HepG2 (cell line): ENCODE measurements at regions not wholly inside any gene's neighbourhood (a gene's known extent, or its start where the extent isn't known, plus 50 kb on each side); places are given as distances from the start of the nearest gene placed in this dataset.
A peak's percentile ranks its signal among the peaks of the same experiment; 100 is the strongest.

ENCODE experiments used
- ATAC-seq: fragments of 200-7000 bp; cut with Tn5 transposase; 3 replicates; pipeline ENCODE4 v1.9.1; 2020; ENCODE audit warnings: mild to moderate bottlenecking, moderate library complexity
- BruUV-seq: library from RNA; stranded (reverse); fragments of 400-500 nt; replicated peaks from 2 replicates; lab custom pipeline; 2021; lab: Mats Ljungman, UMichigan
- CTCF ChIA-PET: fragments of 300-600 bp; formaldehyde crosslinking; extraction: SDS; loops from one replicate; lab custom pipeline; 2021; ENCODE audit warnings: low total read pairs, inconsistent platforms, low intra/inter-chr PET ratio; lab: Yijun Ruan, JAX
- POLR2A ChIA-PET: fragments of 350-600 bp; sonication (Branson Sonifier 250); formaldehyde crosslinking; loops from one replicate; lab custom pipeline; 2020; ENCODE audit warnings: antibody characterized with exemption, inconsistent platforms; lab: Yijun Ruan, JAX
- DNase-seq: peaks from one replicate; pipeline ENCODE4 v3.0.0-alpha.2; 2015; ENCODE audit warnings: low spot score
- FAIRE-seq: peaks from 3 replicates; lab custom pipeline; 2011; peaks lifted over from hg19 to GRCh38; lab: Jason Lieb, UNC
- H2AFZ ChIP-seq: one replicate; pipeline ENCODE4 v1.6.1; 2011; ENCODE audit warnings: low read length, inconsistent platforms
- H3K27ac ChIP-seq: fragments of 300-600 bp; 3 replicates; pipeline ENCODE4 v1.8.0; 2011; ENCODE audit warnings: mixed run types, mild to moderate bottlenecking, mixed read lengths, low read length, inconsistent platforms; ENCODE audit not compliant: insufficient read depth; ENCODE audit errors: extremely low read length
- H3K27me3 ChIP-seq, 2 experiments: fragments of 200-600 bp in 1 of 2; 2 replicates in 1 of 2; 3 replicates in 1 of 2; pipeline versions ENCODE4 v1.6.0 to v1.8.0; 2011; ENCODE audit warnings: low read length in 2 of 2, mild to moderate bottlenecking in 2 of 2, moderate library complexity in 2 of 2, inconsistent platforms in 1 of 2; ENCODE audit not compliant: insufficient read depth in 2 of 2, control insufficient read depth in 1 of 2
- H3K36me3 ChIP-seq, 2 experiments: fragments of 200-600 bp in 1 of 2; replicated peaks in 1 of 2; 2 replicates in 1 of 2; 3 replicates in 1 of 2; pipeline versions ENCODE4 v1.5.1 to v1.8.0; 2011; ENCODE audit warnings: low read length in 2 of 2, inconsistent platforms in 1 of 2; ENCODE audit not compliant: insufficient read depth in 2 of 2, control insufficient read depth in 1 of 2
- H3K4me1 ChIP-seq: 2 replicates; pipeline ENCODE4 v1.5.1; 2012; ENCODE audit warnings: low read length, inconsistent platforms; ENCODE audit not compliant: insufficient read depth
- H3K4me2 ChIP-seq: 2 replicates; pipeline ENCODE4 v1.6.0; 2011; ENCODE audit warnings: low read depth, low read length, inconsistent platforms
- H3K4me3 ChIP-seq, 3 experiments: fragments of 200-600 bp in 1 of 3; sonication (generic), shearing (Covaris generic) in 1 of 3; replicated peaks in 1 of 3; 2 replicates each; pipeline ENCODE4 v1.5.1; 2011 to 2016; ENCODE audit warnings: low read length in 3 of 3, inconsistent platforms in 2 of 3, low read depth in 2 of 3, mild to moderate bottlenecking in 2 of 3, control low read depth in 1 of 3, mixed read lengths in 1 of 3; ENCODE audit not compliant: insufficient read depth in 1 of 3
- H3K79me2 ChIP-seq: one replicate; pipeline ENCODE4 v1.6.1; 2011; ENCODE audit warnings: low read length, inconsistent platforms; ENCODE audit not compliant: insufficient read depth
- H3K9ac ChIP-seq: 2 replicates; pipeline ENCODE4 v1.6.0; 2011; ENCODE audit warnings: mild to moderate bottlenecking, low read depth, low read length, inconsistent platforms; ENCODE audit not compliant: insufficient read depth
- H3K9me3 ChIP-seq: 2 replicates; pipeline ENCODE4 v1.5.1; 2012; ENCODE audit warnings: mild to moderate bottlenecking, low read length
- H4K20me1 ChIP-seq: 2 replicates; pipeline ENCODE4 v1.6.0; 2011; ENCODE audit warnings: inconsistent platforms, mild to moderate bottlenecking, low read length, moderate library complexity; ENCODE audit not compliant: insufficient read depth
- MAFF ChIP-seq: IDR thresholded peaks from 2 replicates; pipeline ENCODE4 v1.6.1; 2011; ENCODE audit warnings: low read depth, low read length, improper control_type of control experiment
- MAFK ChIP-seq, 2 experiments: IDR thresholded peaks in 1 of 2; conservative IDR thresholded peaks in 1 of 2; 2 replicates each; pipeline ENCODE4 v1.6.1; 2011; ENCODE audit warnings: improper control_type of control experiment in 2 of 2, low read length in 2 of 2
- POGZ ChIP-seq: sonication (generic); formaldehyde crosslinking; IDR thresholded peaks from 2 replicates; pipeline ENCODE4 v1.4.0; 2020; ENCODE audit warnings: mild to moderate bottlenecking, missing genetic modification reagents
- STAG1 ChIP-seq: sonication (generic); formaldehyde crosslinking; IDR thresholded peaks from 2 replicates; pipeline ENCODE4 v1.4.0; 2020; ENCODE audit warnings: missing genetic modification reagents
- TCF12 ChIP-seq, 2 experiments: fragments of 450-650 bp in 1 of 2; sonication (generic) in 1 of 2; formaldehyde crosslinking in 1 of 2; IDR thresholded peaks; 2 replicates each; pipeline versions ENCODE4 v1.6.1 to v1.8.0; 2017 to 2022; ENCODE audit warnings: antibody characterized with exemption in 1 of 2, mild to moderate bottlenecking in 1 of 2, missing genetic modification reagents in 1 of 2, moderate library complexity in 1 of 2
- YEATS4 ChIP-seq: sonication (generic); formaldehyde crosslinking; IDR thresholded peaks from 2 replicates; pipeline ENCODE4 v1.4.0; 2020; ENCODE audit warnings: missing genetic modification reagents, borderline replicate concordance
- ZNF549 ChIP-seq: sonication (generic); formaldehyde crosslinking; IDR thresholded peaks from 2 replicates; pipeline ENCODE4 v1.5.0; 2020; ENCODE audit warnings: missing genetic modification reagents
- WGBS: methylation state at CpG from one replicate; pipeline ENCODE4 v1.1.6; 2017; ENCODE audit warnings: low lambda C conversion rate; 5-methylcytosine and 5-hydroxymethylcytosine counted together
- in situ Hi-C: cut with HindIII; loops from 2 replicates; pipeline ENCODE4 v1.10.0; 2017; ENCODE audit warnings: low pct_unique_long_range_greater_than_20kb; ENCODE audit not compliant: extremely low pct_ligation_motif_present
- intact Hi-C: fragments of 100-400 bp; cut with micrococcal nuclease; formaldehyde crosslinking; loops from one replicate; pipeline ENCODE4 v1.10.0; 2022; ENCODE audit not compliant: unreplicated experiment
- TF ChIP-seq, protein P1 (sequence below): sonication (generic); formaldehyde crosslinking; IDR thresholded peaks from 2 replicates; pipeline ENCODE4 v1.4.0; 2020; ENCODE audit warnings: missing genetic modification reagents; ENCODE audit errors: not compliant biosample characterization
- TF ChIP-seq, protein P2 (sequence below): sonication (generic); formaldehyde crosslinking; IDR thresholded peaks from 2 replicates; pipeline ENCODE4 v1.5.0; 2020; ENCODE audit warnings: missing genetic modification reagents
- TF ChIP-seq, protein P3 (sequence below): sonication (generic); formaldehyde crosslinking; IDR thresholded peaks from 2 replicates; pipeline ENCODE4 v1.5.0; 2020; ENCODE audit warnings: mild to moderate bottlenecking, missing genetic modification reagents, moderate library complexity

DNA sequence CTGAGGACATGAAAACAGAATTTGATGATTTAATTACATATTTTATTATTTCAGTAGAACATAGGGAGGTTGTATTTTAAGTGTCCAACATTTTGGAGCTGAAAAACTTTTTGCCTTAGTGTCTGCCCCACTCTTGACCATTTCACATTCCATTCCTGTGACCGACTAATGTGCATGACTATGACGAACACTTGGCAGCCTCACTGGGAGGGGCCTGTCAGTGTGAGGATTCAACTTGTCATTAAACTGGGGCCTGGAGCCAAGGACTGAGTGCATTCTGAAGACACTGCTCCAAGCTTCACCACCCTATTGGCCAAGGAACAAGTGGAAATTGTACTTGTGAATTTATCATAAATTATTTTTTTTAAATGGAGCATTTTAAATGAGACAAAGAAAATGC is 661.3 kb downstream of the BCKDHB start (continued):
- TF ChIP-seq, protein P1, sequence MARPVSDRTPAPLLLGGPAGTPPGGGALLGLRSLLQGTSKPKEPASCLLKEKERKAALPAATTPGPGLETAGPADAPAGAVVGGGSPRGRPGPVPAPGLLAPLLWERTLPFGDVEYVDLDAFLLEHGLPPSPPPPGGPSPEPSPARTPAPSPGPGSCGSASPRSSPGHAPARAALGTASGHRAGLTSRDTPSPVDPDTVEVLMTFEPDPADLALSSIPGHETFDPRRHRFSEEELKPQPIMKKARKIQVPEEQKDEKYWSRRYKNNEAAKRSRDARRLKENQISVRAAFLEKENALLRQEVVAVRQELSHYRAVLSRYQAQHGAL (CRISPR knock-in tag) = no peak
- TF ChIP-seq POGZ (CRISPR knock-in tag) = no peak

DNA sequence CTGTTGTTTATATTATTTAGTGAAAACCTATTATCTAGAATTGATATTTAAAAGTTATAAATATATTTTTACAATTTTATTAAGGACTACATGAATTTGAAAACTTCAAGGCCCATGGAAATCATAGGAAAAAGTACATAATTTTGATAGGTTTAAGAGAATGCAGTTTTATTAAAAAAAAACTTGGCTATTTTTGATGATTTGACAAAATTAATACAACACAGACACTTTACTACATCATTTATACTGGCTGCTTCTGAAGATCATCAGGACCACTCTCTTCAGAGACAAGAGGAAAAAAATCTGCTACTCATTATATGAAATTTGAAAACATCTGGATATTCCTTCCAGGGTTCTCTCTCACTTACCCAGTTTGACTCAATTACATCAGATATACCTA is 637.7 kb downstream of the BCKDHB start:
- no peaks in the 10 kb centered on the region for H3K79me2 ChIP-seq
- H3K9me3 ChIP-seq = no peaks in the 10 kb centered on the region
- H2AFZ ChIP-seq = no peak overlapping the region
- no peaks in the 10 kb centered on the region for H4K20me1 ChIP-seq
- no peaks in the 10 kb centered on the region for H3K36me3 ChIP-seq
- intact Hi-C loops = no loop called here
- H3K4me2 ChIP-seq = no peak overlapping the region
- TF ChIP-seq MAFF (peak; percentile 90), MAFK (conservative IDR thresholded peaks at IDR 0.05 in 1 of 2, IDR thresholded peaks at IDR 0.05 in 1 of 2; ENCODE audit: low read length in 2 of 2) (peak; percentile 69 to 89), TCF12 (IDR thresholded peaks at IDR 0.05) (no peak), TCF12 (CRISPR knock-in tag; IDR thresholded peaks at IDR 0.05) (no peak)
- H3K9ac ChIP-seq = no peak overlapping the region
- no peaks in the 10 kb centered on the region for H3K4me1 ChIP-seq
- no TSS peak for BruUV-seq
- FAIRE-seq = no peak
- no peaks in the 10 kb centered on the region for H3K27me3 ChIP-seq
- in situ Hi-C loops = no loop called here
- ATAC-seq = no peak
- CTCF ChIA-PET = no interaction called here
- no peak overlapping the region for H3K27ac ChIP-seq
- DNase-seq = no peak
- POLR2A ChIA-PET = no interaction called here
- H3K4me3 ChIP-seq = no peak overlapping the region

DNA sequence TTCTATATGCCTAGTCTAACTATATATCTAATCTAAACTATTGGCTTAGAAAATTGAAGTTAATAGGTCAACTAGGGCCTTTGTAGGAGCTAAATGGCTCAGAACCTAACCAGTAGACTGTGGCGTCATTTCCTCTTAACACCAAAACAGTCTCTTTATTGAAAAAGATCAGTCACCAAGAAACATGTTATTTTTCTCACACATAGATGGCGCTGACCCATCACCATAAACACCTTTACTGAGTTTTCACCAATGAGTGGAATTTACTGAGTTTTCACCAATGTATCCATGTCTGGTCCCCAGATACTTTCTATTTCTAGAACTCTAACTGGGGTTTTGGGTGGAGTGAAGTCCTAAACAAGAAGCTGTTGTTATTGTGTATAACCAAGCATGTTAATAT is 636.0 kb downstream of the BCKDHB start:
- H3K79me2 ChIP-seq = no peaks in the 10 kb centered on the region
- intact Hi-C loops (no loop called here), in situ Hi-C loops (no loop called here)
- no peaks in the 10 kb centered on the region for H3K36me3 ChIP-seq
- DNase-seq = peak; percentile 1
- no peaks in the 10 kb centered on the region for H4K20me1 ChIP-seq
- no peaks in the 10 kb centered on the region for H3K4me1 ChIP-seq
- no peak overlapping the region for H3K9ac ChIP-seq
- no peak overlapping the region for H3K27ac ChIP-seq
- ChIA-PET CTCF (no interaction called here), POLR2A (no interaction called here)
- 3% methylated on average over 2 of the region's 2 CpGs for WGBS
- FAIRE-seq = peak; percentile 49
- BruUV-seq = no TSS peak
- H3K4me2 ChIP-seq = no peak overlapping the region
- no peak for TF ChIP-seq ZNF549 (CRISPR knock-in tag)
- peak; percentile 54 for TF ChIP-seq STAG1 (CRISPR knock-in tag)
- no peak for TF ChIP-seq YEATS4 (CRISPR knock-in tag)
- TF ChIP-seq, protein P2, sequence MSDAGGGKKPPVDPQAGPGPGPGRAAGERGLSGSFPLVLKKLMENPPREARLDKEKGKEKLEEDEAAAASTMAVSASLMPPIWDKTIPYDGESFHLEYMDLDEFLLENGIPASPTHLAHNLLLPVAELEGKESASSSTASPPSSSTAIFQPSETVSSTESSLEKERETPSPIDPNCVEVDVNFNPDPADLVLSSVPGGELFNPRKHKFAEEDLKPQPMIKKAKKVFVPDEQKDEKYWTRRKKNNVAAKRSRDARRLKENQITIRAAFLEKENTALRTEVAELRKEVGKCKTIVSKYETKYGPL (CRISPR knock-in tag) = no peak
- TF ChIP-seq, protein P3, sequence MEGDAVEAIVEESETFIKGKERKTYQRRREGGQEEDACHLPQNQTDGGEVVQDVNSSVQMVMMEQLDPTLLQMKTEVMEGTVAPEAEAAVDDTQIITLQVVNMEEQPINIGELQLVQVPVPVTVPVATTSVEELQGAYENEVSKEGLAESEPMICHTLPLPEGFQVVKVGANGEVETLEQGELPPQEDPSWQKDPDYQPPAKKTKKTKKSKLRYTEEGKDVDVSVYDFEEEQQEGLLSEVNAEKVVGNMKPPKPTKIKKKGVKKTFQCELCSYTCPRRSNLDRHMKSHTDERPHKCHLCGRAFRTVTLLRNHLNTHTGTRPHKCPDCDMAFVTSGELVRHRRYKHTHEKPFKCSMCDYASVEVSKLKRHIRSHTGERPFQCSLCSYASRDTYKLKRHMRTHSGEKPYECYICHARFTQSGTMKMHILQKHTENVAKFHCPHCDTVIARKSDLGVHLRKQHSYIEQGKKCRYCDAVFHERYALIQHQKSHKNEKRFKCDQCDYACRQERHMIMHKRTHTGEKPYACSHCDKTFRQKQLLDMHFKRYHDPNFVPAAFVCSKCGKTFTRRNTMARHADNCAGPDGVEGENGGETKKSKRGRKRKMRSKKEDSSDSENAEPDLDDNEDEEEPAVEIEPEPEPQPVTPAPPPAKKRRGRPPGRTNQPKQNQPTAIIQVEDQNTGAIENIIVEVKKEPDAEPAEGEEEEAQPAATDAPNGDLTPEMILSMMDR (CRISPR knock-in tag) = peak; percentile 58
- no peaks in the 10 kb centered on the region for H3K27me3 ChIP-seq
- peak; percentile 43; the same call in 2 of the 3 replicates for ATAC-seq
- H2AFZ ChIP-seq = no peak overlapping the region
- no peaks in the 10 kb centered on the region for H3K9me3 ChIP-seq
- no peak overlapping the region for H3K4me3 ChIP-seq
